HCT116 (cell line): ENCODE measurements at regions not wholly inside any gene's neighbourhood (a gene's known extent, or its start where the extent isn't known, plus 50 kb on each side); places are given as distances from the start of the nearest gene placed in this dataset.

Experiments used
- CEBPB ChIP-seq: IDR thresholded peaks from 2 replicates; pipeline ENCODE4 v1.6.1; 2012; ENCODE audit warnings: low read depth
- EZH2phosphoT487 ChIP-seq: fragments of 200-600 bp; IDR thresholded peaks from 2 replicates; pipeline ENCODE4 v1.6.1; 2018; ENCODE audit warnings: antibody characterized with exemption, borderline replicate concordance
- POLR2A ChIP-seq: IDR thresholded peaks from 2 replicates; pipeline ENCODE4 v1.7.0; 2011; ENCODE audit warnings: borderline replicate concordance; ENCODE audit not compliant: insufficient read depth, insufficient read length; ENCODE audit errors: extremely low read depth
- POLR2AphosphoS5 ChIP-seq: IDR thresholded peaks from 2 replicates; pipeline ENCODE4 v1.6.1; 2011; ENCODE audit warnings: mild to moderate bottlenecking, low read depth, low read length, moderate library complexity
- RAD21 ChIP-seq: IDR thresholded peaks from 2 replicates; pipeline ENCODE4 v1.6.1; 2012; ENCODE audit warnings: low read depth, mild to moderate bottlenecking
- SIN3A ChIP-seq: IDR thresholded peaks from 2 replicates; pipeline ENCODE4 v1.6.1; 2012; ENCODE audit warnings: low read depth
- ZNF274 ChIP-seq: fragments of 200-500 bp; sonication (Bioruptor generic); IDR thresholded peaks from 2 replicates; pipeline ENCODE4 v1.6.1; 2014; ENCODE audit warnings: mild to moderate bottlenecking, low read depth, low read length, inconsistent platforms
- TF ChIP-seq, protein P1 (sequence below): IDR thresholded peaks from 2 replicates; pipeline ENCODE4 v1.6.1; 2012; ENCODE audit warnings: low read depth
- TF ChIP-seq, protein P2 (sequence below), 3 experiments: fragments of 200-600 bp in 1 of 3; sonication (generic) in 1 of 3; IDR thresholded peaks in 2 of 3; conservative IDR thresholded peaks in 1 of 3; 2 replicates each; pipeline ENCODE4 v1.5.1; 2012 to 2017; ENCODE audit warnings: low read depth in 2 of 3, low read length in 2 of 3, antibody characterized with exemption in 1 of 3, borderline replicate concordance in 1 of 3, control low read depth in 1 of 3, mild to moderate bottlenecking in 1 of 3, mixed read lengths in 1 of 3, mixed run types in 1 of 3, moderate library complexity in 1 of 3; ENCODE audit not compliant: insufficient read depth in 1 of 3
- TF ChIP-seq, protein P3 (sequence below): IDR thresholded peaks from 2 replicates; pipeline ENCODE4 v1.6.1; 2012
- TF ChIP-seq, protein P4 (sequence below): IDR thresholded peaks from 2 replicates; pipeline ENCODE4 v1.6.1; 2012

DNA sequence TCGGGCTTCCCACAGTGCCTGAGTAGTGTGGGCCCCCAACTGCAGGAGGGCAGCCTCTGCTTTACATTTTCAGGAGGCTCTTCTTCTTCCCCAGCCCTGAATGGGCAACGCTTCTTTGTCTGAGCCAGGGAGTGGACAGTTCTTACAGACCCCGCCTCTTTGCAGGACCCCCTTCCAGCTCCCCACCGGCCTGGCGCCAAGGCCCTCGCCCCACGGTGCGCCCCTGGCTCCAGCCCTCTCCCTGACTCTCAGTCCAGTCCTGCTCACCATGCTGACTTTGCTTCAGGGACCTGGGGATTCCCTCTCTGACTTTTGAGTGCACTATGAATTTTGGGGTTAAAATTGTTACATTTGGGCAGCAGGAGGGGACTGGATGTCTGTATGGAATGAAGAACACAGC lies 123.8 kb downstream of the HSD17B3 start:
- TF ChIP-seq, protein P1, sequence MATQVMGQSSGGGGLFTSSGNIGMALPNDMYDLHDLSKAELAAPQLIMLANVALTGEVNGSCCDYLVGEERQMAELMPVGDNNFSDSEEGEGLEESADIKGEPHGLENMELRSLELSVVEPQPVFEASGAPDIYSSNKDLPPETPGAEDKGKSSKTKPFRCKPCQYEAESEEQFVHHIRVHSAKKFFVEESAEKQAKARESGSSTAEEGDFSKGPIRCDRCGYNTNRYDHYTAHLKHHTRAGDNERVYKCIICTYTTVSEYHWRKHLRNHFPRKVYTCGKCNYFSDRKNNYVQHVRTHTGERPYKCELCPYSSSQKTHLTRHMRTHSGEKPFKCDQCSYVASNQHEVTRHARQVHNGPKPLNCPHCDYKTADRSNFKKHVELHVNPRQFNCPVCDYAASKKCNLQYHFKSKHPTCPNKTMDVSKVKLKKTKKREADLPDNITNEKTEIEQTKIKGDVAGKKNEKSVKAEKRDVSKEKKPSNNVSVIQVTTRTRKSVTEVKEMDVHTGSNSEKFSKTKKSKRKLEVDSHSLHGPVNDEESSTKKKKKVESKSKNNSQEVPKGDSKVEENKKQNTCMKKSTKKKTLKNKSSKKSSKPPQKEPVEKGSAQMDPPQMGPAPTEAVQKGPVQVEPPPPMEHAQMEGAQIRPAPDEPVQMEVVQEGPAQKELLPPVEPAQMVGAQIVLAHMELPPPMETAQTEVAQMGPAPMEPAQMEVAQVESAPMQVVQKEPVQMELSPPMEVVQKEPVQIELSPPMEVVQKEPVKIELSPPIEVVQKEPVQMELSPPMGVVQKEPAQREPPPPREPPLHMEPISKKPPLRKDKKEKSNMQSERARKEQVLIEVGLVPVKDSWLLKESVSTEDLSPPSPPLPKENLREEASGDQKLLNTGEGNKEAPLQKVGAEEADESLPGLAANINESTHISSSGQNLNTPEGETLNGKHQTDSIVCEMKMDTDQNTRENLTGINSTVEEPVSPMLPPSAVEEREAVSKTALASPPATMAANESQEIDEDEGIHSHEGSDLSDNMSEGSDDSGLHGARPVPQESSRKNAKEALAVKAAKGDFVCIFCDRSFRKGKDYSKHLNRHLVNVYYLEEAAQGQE: no peak
- TF ChIP-seq ZNF274 (no peak), RAD21 (no peak), EZH2phosphoT487 (no peak), CEBPB (no peak), POLR2A (no peak), SIN3A (no peak), POLR2AphosphoS5 (no peak)
- TF ChIP-seq, protein P2, sequence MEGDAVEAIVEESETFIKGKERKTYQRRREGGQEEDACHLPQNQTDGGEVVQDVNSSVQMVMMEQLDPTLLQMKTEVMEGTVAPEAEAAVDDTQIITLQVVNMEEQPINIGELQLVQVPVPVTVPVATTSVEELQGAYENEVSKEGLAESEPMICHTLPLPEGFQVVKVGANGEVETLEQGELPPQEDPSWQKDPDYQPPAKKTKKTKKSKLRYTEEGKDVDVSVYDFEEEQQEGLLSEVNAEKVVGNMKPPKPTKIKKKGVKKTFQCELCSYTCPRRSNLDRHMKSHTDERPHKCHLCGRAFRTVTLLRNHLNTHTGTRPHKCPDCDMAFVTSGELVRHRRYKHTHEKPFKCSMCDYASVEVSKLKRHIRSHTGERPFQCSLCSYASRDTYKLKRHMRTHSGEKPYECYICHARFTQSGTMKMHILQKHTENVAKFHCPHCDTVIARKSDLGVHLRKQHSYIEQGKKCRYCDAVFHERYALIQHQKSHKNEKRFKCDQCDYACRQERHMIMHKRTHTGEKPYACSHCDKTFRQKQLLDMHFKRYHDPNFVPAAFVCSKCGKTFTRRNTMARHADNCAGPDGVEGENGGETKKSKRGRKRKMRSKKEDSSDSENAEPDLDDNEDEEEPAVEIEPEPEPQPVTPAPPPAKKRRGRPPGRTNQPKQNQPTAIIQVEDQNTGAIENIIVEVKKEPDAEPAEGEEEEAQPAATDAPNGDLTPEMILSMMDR (IDR thresholded peaks at IDR 0.05 in 2 of 3, conservative IDR thresholded peaks at IDR 0.05 in 1 of 3; ENCODE audit: borderline replicate concordance in 1 of 3, insufficient read depth in 1 of 3, low read depth in 2 of 3, low read length in 2 of 3): no peak
- TF ChIP-seq, protein P3, sequence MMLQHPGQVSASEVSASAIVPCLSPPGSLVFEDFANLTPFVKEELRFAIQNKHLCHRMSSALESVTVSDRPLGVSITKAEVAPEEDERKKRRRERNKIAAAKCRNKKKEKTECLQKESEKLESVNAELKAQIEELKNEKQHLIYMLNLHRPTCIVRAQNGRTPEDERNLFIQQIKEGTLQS: no peak
- TF ChIP-seq, protein P4, sequence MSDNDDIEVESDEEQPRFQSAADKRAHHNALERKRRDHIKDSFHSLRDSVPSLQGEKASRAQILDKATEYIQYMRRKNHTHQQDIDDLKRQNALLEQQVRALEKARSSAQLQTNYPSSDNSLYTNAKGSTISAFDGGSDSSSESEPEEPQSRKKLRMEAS: no peak
